Iris pigment epithelial cell (primary cell): ENCODE measurements at regions not wholly inside any gene's neighbourhood (a gene's known extent, or its start where the extent isn't known, plus 50 kb on each side); places are given as distances from the start of the nearest gene placed in this dataset.
"Not testable (repeated sequence)": the region's sequence is repeated elsewhere in the genome, so short reads cannot be mapped to it uniquely, and the experiment has no call there.

ENCODE experiments used
- DNase-seq: peaks from one replicate; pipeline ENCODE4 v3.0.0-alpha.2; 2011; ENCODE audit warnings: low read depth

DNA sequence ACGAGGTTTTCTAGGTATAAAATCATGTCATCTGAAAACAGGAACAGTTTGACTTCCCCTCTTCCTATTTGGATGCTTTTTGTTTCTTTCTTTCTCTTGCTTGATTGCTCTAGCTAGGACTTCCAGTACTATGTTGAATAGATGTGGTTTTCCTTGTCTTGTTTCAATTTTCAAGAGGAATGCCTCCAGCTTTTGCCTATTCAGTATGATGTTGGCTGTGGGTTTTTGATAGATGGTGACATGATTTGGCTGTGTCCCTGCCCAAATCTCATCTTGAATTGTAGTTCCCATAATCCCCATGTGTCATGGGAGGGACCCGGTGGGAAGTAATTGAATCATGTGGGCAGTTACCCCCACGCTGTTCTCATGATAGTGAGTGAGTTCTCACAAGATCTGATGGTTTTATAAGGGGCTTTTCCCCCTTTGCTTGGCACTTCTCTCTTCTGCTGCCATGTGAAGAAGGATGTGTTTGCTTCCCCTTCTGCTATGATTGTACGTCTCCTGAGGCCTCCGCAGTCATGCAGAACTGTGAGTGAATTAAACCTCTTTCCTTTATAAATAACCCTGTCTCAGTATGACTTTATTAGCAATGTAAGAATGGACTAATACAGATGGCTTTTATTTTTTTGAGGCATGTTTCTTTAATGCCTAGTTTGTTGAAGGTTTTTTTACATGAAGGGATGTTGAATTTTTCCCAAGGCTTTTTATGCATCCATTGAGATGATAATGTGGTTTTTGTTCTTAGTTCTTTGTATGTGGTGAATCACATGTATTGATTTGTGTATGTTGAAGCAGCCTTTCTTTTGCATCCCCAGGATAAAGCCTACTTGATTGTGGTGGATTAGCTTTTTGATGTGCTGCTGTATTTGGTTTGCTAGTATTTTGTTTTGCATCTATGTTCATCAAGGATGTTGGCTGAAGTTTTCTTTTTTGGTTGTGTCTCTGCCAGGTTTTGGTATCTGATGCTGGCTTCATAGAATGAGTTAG is 239.1 kb downstream of the THBS2 start:
- DNase-seq: no peak

DNA sequence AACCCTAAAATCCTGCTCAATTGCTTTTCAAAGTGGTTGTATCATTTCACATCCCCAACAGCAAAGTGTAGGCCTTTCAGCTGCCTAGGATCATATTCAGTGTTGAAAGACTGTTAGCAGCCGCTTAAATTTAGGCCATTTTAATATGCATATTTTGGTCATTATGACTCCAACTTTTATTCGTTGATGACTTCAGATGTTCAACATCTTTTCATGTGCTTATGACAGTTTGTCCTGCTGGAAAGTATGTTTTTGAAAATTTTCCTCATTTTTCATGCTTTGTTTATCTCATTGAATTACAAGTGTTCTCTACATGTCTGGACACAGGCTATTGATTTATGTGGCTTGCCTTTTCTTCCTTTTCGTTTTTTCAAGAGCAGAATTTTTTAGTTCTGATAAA is 244.0 kb downstream of the THBS2 start:
- no peak for DNase-seq

DNA sequence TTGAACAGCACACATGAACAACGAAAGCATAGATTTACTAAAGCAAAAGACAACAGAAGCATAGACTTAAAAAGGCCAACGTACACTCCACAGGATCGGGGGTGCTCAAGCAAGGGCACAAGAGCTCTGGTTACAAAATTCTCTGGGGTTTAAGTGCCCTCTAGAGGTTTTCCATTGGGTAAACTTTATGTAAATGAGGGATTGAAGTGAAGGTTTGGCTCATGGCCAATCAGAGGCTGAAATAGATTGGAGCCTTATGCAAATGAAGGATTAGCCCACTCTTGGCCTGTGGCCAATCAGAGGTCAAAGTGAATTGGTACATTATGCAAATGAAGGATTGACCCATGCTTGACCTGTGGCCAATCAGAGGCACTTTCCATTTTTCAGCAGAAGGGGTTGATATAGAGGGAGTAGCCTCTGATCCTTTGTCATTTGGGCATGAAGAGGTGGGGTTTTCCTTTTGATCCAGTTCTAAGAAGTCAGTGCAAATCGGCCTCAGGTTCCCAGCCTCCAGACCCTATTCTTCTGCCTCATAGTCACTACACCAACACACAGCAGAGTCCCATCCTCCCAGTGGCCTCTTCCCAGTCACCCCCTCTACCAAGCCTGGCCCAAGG is 244.9 kb downstream of the THBS2 start:
- DNase-seq: no peak

DNA sequence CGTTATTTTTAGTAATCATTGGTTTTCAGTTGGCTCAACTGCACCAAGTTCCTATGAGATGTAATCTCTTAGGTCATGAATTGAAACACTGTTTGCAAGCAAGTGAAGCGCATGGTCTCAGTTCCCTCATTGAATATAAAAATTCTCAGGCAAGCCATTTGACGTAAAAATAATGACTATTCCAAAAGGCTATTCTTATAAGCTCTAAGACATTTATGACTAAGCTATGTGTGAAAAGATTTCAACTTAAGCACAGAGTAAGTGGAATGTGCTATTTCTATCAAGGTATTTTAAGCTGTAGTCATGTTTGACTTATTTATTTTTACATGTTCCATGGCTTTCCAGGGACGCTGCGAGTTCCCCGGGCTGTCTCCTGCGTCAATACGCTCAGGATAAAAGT is 248.5 kb downstream of the THBS2 start:
- DNase-seq: no peak

DNA sequence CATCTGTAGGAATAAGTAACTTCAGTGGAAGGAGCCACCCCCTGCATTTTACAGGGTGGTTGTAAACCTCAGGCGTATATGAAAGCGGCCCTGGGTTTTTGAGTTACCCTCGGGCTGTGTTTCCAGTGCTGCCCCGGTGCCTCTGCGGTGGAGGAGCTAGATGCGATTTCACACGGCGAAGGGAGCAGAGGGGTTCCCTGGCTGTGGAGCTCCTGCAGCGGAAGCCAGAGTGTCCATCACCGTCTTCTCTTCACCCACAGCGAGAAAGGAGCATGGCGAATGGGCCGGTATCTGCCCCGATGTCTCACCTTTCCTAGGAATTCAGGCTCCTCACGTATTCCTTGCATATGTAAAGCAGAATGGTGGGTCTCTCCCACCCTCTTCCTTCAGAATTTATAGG is 253.6 kb downstream of the THBS2 start:
- no peak for DNase-seq

DNA sequence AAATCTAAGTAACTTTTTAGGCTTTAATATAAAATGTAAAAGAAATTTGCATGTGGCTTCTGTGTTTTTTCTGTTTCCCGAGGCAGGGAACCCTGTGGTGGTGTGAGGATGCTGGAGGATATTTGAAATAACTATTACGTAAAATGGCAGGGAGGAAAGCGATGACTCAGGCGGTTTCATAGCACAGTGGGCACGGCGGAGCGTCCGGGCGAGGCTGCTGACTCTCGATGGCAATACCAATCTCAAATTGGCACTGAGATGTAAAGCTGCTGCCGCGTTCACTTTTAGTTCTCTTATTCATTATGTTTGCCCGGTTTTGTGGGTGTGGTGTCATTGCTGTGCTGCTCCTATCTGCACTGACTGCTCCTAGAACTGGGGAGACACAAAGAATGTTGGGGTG is 254.3 kb downstream of the THBS2 start:
- DNase-seq: no peak

DNA sequence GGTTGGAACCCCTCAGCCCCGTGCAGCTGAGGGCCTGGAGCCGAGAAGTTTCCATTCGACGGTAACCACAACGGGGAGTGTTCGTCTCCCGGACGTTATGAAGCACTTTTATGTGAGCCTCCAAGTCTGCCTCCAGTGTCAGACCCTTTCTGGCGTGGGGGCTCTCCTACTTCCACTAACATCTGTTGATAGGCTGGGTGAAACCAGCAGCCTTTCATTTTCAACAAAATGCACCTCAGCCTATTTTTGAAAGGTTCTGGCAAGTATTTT is 257.4 kb downstream of the THBS2 start:
- no peak for DNase-seq

DNA sequence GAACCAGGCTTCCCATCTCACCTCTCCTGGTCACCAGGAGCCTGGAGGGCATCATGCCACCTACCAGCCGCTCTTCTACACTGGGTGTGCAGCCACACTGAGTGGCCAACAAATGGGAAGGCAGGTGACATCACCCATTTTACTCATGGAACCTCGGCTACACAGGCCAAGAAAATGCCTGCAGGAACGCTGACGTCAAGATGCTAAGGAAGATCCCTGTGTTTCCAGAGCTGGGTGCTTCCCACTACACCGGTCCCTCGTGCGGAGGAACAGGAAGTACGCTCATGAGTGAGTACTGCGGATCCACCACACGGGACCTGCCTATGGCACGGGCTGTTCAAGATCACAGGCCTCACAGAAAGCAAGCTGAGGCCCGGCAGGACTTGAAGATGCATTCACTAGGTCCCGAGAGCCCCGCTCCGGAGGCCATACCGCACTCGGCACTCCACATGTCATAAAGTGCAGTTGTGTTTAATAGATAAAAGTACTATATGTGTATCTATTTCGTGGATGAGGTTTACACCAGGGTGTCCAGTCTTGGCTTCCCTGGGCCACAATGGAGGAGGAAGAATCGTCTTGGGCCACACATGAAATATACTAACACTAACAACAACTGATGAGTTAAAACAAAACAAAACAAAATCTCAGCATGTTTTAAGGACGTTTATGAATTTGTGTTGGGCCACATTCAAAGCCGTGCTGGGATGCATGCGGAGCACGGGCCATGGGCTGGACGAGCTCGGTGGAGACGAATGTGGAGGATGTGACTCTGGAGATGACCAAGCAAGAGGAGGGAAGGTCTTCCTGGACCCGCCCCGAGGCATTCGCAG is 257.9 kb downstream of the THBS2 start:
- no peak for DNase-seq

DNA sequence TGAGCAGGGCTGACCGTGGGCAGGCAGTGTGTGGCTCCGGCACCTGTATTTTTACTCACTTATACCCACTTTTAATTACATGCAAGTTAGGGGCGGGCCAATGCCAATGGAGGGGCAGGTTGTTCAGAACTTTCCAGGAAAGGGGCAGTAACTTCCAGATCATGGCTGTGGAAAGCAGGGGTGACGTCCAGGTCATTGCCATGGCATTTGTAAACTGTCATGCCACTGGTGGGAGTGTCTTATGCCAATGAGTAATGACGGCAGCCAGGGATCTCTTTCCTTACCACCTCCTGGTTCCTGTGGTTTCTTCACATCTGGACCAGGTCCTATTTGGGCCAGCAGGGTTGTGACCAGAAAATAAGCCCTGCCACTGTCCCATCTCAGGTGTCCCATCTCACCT is 258.7 kb downstream of the THBS2 start:
- no peak for DNase-seq

DNA sequence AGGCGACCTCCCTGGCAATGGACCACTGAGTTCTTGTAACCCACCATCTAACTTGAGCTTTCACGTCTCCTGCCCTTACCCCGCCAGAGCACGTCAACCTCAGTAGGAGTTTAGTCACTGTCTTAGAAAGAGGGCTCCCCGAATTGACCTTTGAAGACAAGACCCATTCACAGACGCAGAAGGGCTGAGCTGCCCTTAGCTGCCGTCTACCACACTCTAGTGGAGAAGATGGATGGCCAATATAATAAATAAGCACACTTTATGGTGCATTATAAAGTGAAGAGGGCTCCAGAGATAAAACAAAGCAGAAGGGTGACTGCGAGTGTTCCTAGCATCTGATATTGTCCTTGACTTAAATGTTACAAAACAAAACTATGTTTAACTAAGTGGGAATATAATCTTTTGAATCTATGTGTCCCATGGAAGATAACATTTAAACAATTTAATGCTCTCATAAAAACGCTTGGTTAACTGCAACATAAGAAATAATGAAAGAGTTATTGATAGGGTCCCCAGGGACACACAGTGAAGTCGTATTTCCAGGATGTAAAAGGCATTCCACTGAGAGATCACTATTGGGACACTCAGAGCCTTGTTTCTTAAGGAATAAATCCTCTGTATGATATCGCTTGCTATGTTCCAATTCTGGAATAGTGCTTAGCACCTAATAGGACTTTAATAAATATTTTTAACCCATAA is 261.1 kb downstream of the THBS2 start:
- DNase-seq: no peak

DNA sequence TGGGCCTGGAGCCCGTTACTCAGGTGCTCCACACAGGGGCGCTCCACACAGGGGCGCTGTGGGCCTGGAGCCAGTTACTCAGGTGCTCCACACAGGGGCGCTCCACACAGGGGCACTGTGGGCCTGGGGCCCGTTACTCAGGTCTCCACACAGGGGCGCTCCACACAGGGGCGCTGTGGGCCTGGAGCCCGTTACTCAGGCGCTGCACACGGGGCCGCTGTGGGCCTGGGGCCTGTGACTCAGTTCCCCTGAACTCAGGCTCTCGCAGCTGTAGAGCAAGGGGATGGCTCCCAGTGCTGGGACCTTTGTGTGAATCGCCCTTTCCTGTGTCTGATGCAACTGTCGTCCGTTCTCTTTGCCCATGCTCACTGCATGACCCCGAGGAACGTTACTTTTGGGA is 262.0 kb downstream of the THBS2 start:
- DNase-seq: not testable (repeated sequence)

DNA sequence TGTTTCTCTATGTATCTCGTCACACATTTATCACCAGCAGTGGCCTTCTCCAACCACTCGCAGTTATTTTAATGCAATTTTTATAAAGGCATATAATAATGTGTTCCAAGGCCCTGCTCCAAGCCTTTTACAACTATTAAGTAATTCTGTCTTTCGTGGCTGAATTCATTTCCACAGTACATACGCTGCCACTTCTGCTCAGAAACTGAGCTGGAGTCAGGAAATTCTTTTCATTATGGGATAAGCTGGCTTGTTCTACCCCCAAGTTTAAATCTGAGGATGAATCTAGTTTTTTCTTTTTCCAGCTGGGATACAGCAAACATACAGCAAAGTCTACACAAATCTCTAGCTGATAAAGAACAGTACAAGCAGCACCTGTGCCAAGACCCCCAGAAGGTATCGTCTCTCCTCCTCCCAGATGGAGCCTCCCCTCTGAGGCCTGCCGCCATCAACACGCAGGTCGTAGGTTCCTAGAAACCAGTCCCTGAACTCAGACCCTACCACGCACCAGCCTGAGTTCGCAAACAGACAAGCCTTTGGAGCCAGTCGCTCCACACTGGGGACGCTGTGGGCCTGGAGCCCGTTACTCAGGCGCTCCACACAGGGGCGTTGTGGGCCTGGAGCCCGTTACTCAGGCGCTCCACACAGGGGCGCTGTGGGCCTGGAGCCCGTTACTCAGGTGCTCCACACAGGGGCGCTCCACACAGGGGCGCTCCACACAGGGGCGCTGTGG is 263.5 kb downstream of the THBS2 start:
- DNase-seq: no peak

DNA sequence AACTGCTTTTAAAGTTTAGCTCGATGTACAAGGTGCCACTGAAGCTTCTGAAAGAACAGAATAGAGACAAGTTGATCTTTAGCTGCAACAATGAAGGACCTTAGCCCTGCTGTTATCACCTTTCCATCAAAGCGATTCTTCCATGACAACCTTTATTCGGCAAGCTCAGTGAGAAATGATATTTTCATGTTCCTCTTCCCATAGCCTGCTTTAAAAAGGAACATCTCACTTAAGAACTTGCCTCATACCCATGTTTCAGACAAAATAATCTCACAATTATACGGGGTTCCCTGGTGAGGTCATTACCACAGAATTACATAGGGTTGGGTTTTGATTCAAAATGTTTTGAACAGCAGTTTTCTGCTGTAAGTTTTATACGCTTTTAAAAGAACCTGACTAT is 264.2 kb downstream of the THBS2 start:
- no peak for DNase-seq

DNA sequence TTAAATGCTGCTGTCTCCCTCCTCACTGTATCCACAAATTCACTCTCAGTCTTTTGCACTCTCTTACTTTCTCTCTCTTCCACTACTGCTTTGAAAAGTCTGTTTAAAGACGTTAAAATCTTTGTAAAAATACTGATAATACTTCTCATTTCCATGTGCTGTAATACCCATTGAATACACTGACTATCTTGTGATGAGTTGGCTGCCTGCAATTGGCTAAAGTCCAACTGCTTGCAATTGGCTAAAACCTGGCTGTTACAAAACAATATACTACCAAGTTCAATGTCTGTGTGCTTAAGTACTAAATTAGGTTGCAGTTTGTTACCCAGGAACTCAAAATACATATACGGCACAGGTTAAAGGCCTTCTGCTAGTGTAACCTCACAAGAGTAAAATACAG is 264.8 kb downstream of the THBS2 start:
- peak; percentile 74 for DNase-seq

DNA sequence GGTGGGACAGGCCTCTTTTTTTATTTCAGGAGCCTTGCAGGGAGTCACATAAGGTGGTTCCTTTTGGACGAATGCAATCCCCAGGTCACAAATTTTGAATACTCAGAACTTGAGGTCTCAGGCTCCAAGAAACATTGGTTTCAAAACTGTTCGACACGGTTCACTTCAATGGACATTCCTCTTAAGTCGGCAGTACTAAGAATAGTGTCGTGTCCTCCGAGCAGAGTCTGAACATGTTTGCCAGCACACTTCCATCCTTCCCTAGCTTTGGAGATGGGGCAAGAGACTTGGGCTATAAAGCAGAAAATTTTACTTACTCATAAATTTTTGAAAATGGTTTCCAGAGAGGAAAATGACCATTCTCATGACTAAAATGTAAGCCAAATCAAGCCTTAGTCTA is 265.4 kb downstream of the THBS2 start:
- no peak for DNase-seq

DNA sequence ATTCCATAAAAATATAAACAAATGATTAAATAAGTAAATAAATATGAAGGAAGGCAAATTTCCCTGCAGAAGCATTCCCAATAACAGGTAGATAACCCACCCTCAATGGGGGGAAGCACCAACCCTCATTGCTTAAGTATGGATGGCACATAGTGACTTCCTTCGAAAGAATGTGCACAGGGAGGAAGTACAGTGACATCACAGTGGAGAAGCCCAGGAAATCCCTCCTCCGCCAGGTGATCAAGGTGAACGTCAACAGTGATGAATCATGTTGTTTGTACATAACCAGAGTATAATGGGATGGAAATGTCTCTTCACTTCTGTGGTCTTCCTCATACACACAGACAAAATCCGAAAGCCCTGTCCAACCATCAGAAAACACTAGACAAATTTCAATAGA is 267.9 kb downstream of the THBS2 start:
- DNase-seq: no peak

DNA sequence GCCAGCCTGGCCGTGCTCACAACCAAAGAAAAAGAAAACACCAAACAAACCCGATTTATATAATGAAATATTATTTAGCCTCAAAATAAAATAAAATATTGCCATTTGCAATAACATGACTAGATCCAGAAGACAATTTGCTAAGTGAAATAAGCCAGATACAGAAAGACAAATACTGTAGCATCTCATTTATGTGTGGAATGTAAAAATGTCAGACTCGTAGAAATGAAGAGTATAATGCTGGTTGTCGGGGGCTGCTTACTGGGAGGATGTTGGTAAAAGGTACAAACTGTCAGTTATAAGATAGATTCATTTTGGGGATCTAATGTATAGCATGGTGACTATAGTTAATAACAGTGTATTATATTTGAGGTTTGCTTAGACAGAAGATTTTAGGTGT is 269.7 kb downstream of the THBS2 start:
- no peak for DNase-seq

DNA sequence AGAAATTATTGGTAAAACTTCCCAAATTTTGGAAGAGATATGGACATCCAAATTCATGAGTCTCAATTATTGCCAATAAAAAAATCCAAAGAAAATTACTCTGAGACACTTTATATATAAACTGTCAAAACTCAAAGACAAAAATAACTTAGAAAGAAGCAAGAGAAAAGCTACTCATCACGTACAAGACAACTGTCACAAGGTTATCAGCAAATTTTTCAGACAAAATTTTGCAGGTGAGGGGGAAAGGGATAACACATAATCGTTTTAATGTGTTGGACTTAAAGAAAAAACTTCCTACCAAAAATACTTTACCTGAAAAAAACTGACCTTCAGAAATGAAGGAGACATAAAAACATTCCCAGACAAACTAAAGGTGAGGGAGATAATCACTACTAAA is 272.5 kb downstream of the THBS2 start:
- DNase-seq: no peak

DNA sequence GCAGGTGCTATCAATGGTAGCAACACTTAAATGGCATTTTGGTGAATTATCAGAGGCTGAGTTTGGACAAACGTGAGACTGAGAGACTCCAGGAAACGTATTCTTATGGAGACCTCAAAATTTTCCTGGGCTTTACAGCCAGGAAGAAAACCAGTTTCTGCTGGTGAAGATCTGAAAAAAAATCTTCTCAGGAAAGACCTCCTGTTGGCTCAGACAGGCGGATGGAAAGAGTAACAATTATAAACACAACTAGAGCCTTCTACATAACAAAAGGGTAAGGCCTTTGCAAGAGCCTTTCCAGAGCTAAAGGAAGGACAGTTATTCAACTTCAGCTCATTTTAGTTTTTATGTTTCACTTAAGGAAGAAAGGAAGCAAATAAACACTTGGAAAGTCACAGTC is 274.4 kb downstream of the THBS2 start:
- DNase-seq: no peak

DNA sequence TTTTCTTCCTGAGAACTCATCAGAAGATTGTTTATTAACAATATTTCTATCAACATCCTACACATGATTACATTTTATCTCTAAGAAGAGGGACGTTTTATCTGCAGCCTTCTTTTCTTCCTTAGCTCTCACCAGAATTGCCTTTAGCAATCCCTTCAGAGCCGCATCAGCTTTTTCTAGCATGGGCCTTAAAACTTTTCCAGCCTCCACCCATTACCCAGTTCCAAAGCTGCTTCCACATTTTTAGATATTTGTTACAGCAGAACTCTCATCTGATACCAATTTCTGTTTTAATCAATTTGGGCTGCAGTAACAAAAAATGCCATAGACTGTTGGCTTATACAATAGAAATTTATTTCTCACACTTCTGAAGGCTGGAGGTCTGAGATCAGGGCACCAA is 281.5 kb downstream of the THBS2 start:
- no peak for DNase-seq

DNA sequence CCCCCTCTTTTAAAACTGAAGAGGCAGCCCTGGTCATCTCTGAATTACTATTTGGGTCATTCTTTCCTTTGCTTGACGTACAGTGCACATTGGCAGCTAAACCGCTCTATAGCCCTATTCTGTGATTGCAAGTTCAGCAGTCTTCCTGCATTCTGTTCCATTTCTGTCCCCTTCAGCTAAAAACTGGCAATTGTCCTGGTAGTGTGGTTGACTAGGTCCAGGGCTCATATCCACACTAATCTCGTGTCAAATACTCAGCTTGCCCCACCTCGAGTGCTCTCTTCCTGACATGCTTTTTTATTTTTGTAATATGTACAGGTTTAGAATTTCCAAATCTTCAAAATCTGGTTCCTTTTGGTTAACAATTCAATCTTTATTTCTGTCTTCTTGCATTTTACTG is 282.1 kb downstream of the THBS2 start:
- DNase-seq: no peak

DNA sequence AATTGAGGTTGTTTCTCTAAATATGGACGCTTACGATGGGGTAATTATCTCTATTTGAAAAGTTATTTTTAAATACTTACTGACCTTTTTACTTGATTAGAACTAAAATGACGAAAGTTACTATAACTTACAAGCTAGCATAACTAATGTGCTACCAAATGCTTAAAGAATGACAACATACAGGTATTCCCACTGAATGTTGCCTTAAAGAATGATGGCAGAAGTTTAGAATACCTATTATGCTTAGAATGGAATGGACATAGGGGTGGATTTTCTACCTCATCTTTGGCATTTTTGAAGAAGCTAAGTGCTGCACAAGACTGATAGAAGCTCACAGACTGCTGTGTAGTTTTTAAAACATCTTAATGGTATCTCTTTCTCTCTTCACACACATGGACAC is 284.8 kb downstream of the THBS2 start:
- no peak for DNase-seq
